WTC11 (cell line): ENCODE measurements at regions not wholly inside any gene's neighbourhood (a gene's known extent, or its start where the extent isn't known, plus 50 kb on each side); places are given as distances from the start of the nearest gene placed in this dataset.

Source experiments
- ATF2 ChIP-seq: sonication (generic); formaldehyde crosslinking; IDR thresholded peaks from 2 replicates; pipeline ENCODE4 v1.8.1; 2022; ENCODE audit warnings: low read depth, missing genetic modification reagents, borderline replicate concordance
- CREB1 ChIP-seq: sonication (generic); formaldehyde crosslinking; IDR thresholded peaks from 2 replicates; pipeline ENCODE4 v1.8.0; 2023; ENCODE audit warnings: mild to moderate bottlenecking, missing genetic modification reagents
- FOXJ3 ChIP-seq: sonication (generic); formaldehyde crosslinking; IDR thresholded peaks from 2 replicates; pipeline ENCODE4 v1.9.0; 2021; ENCODE audit warnings: missing genetic modification reagents, mild to moderate bottlenecking, borderline replicate concordance
- MLX ChIP-seq: sonication (generic); formaldehyde crosslinking; IDR thresholded peaks from 2 replicates; pipeline ENCODE4 v1.8.1; 2023; ENCODE audit warnings: mild to moderate bottlenecking, missing genetic modification reagents, moderate library complexity
- NFE2L1 ChIP-seq: sonication (generic); formaldehyde crosslinking; IDR thresholded peaks from 2 replicates; pipeline ENCODE4 v1.8.1; 2023; ENCODE audit warnings: missing genetic modification reagents
- TEAD4 ChIP-seq: sonication (generic); formaldehyde crosslinking; IDR thresholded peaks from 2 replicates; pipeline ENCODE4 v1.8.0; 2022; ENCODE audit warnings: mild to moderate bottlenecking, missing genetic modification reagents
- ZNF138 ChIP-seq: sonication (generic); formaldehyde crosslinking; conservative IDR thresholded peaks from 2 replicates; pipeline ENCODE4 v1.8.1; 2022; ENCODE audit warnings: mild to moderate bottlenecking, moderate library complexity, missing genetic modification reagents
- ZNF281 ChIP-seq: sonication (generic); formaldehyde crosslinking; IDR thresholded peaks from 2 replicates; pipeline ENCODE4 v1.8.0; 2023; ENCODE audit warnings: mild to moderate bottlenecking, missing genetic modification reagents
- ZNF512 ChIP-seq: sonication (generic); formaldehyde crosslinking; IDR thresholded peaks from 2 replicates; pipeline ENCODE4 v1.8.1; 2022; ENCODE audit warnings: missing genetic modification reagents, borderline replicate concordance
- TF ChIP-seq, protein P1 (sequence below): fragments of 200-600 bp; IDR thresholded peaks from 2 replicates; pipeline ENCODE4 v1.8.0; 2022; ENCODE audit warnings: antibody characterized with exemption
- TF ChIP-seq, protein P2 (sequence below): sonication (generic); formaldehyde crosslinking; IDR thresholded peaks from 2 replicates; pipeline ENCODE4 v1.8.1; 2023; ENCODE audit warnings: mild to moderate bottlenecking, missing genetic modification reagents
- TF ChIP-seq, protein P3 (sequence below): fragments of 250-450 bp; sonication (Bioruptor Pico); conservative IDR thresholded peaks from 2 replicates; pipeline ENCODE4 v1.9.0; 2021; ENCODE audit warnings: mild to moderate bottlenecking

DNA sequence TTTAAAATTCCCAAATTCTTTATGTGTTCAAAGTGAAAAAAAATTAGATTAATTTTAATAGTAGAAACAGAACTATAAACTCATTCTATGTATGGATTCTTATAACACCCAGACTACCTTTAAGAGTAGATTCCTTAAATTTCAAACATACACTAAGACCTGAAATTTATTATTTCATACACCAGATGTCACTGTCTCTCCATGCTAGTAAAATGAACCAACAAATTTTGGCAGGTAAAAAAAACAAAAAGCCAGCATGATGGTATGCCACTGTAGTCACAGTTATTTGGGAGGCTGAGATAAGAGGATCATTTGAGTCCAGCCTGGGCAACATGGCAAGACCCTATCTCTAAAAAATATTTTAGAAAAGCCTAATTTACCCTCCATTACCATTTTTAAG lies 461.3 kb upstream of the NAALADL2 start:
- TF ChIP-seq FOXJ3 (CRISPR knock-in tag) (no peak), ATF2 (no peak), ZNF281 (CRISPR knock-in tag) (no peak), ZNF138 (CRISPR knock-in tag) (no peak), NFE2L1 (CRISPR knock-in tag) (no peak), TEAD4 (no peak), ZNF512 (no peak), MLX (CRISPR knock-in tag) (no peak), CREB1 (CRISPR knock-in tag) (no peak)
- TF ChIP-seq, protein P1, sequence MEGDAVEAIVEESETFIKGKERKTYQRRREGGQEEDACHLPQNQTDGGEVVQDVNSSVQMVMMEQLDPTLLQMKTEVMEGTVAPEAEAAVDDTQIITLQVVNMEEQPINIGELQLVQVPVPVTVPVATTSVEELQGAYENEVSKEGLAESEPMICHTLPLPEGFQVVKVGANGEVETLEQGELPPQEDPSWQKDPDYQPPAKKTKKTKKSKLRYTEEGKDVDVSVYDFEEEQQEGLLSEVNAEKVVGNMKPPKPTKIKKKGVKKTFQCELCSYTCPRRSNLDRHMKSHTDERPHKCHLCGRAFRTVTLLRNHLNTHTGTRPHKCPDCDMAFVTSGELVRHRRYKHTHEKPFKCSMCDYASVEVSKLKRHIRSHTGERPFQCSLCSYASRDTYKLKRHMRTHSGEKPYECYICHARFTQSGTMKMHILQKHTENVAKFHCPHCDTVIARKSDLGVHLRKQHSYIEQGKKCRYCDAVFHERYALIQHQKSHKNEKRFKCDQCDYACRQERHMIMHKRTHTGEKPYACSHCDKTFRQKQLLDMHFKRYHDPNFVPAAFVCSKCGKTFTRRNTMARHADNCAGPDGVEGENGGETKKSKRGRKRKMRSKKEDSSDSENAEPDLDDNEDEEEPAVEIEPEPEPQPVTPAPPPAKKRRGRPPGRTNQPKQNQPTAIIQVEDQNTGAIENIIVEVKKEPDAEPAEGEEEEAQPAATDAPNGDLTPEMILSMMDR: no peak
- TF ChIP-seq, protein P2, sequence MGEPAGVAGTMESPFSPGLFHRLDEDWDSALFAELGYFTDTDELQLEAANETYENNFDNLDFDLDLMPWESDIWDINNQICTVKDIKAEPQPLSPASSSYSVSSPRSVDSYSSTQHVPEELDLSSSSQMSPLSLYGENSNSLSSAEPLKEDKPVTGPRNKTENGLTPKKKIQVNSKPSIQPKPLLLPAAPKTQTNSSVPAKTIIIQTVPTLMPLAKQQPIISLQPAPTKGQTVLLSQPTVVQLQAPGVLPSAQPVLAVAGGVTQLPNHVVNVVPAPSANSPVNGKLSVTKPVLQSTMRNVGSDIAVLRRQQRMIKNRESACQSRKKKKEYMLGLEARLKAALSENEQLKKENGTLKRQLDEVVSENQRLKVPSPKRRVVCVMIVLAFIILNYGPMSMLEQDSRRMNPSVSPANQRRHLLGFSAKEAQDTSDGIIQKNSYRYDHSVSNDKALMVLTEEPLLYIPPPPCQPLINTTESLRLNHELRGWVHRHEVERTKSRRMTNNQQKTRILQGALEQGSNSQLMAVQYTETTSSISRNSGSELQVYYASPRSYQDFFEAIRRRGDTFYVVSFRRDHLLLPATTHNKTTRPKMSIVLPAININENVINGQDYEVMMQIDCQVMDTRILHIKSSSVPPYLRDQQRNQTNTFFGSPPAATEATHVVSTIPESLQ (CRISPR knock-in tag): no peak
- TF ChIP-seq, protein P3, sequence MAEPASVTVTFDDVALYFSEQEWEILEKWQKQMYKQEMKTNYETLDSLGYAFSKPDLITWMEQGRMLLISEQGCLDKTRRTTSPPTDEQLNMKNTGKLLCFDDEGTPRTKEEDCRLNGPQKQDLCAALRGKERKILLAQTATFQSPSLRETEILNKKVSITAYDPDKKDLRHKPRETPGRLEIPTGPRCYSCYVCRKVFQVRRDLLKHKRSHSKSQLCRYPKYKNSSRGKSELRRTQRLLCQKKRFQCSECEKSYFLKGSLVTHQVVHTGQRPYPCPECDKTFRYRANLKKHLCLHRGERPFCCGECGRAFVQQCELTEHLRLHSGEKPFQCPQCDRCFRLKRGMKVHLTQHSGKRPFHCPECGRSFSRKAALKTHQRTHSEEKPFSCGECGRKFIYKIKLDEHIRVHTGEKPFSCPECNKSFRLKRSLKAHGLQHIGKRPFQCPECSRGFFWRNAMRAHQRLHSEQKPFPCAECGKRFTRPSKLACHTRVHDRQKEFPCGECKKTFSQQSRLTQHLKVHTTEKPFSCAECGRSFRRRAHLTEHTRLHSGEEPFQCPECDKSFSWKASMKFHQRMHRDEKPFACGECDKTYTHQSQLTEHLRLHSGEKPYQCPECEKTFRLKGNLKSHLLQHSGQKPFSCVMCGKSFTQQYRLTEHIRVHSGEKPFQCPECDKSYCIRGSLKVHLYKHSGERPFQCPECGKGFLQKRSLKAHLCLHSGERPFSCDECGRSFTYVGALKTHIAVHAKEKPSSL: no peak
